Hepatocyte (in vitro differentiated cells): ENCODE measurements at regions not wholly inside any gene's neighbourhood (a gene's known extent, or its start where the extent isn't known, plus 50 kb on each side); places are given as distances from the start of the nearest gene placed in this dataset.

Experiments
- DNase-seq: peaks from one replicate; pipeline ENCODE4 v3.0.0-alpha.2; 2016; ENCODE audit warnings: low spot score
- H2AFZ ChIP-seq: fragments of 200-600 bp; sonication (generic); 2 replicates; pipeline ENCODE4 v1.6.0; 2016; ENCODE audit warnings: antibody characterized with exemption, mild to moderate bottlenecking
- H3K27ac ChIP-seq: fragments of 200-600 bp; sonication (generic); 2 replicates; pipeline ENCODE4 v1.5.1; 2016; ENCODE audit warnings: mild to moderate bottlenecking
- H3K27me3 ChIP-seq: fragments of 200-600 bp; sonication (generic); 2 replicates; pipeline ENCODE4 v1.6.1; 2016
- H3K36me3 ChIP-seq: fragments of 200-600 bp; sonication (generic); replicated peaks from 2 replicates; pipeline ENCODE4 v1.5.1; 2016; ENCODE audit warnings: low read depth; ENCODE audit not compliant: insufficient read depth
- H3K4me1 ChIP-seq: fragments of 200-600 bp; sonication (generic); 2 replicates; pipeline ENCODE4 v1.5.1; 2016; ENCODE audit warnings: mild to moderate bottlenecking, moderate library complexity; ENCODE audit not compliant: insufficient read depth
- H3K4me2 ChIP-seq: fragments of 200-600 bp; sonication (generic); 2 replicates; pipeline ENCODE4 v1.6.0; 2016
- H3K4me3 ChIP-seq: fragments of 200-600 bp; sonication (generic); 2 replicates; pipeline ENCODE4 v1.5.1; 2016; ENCODE audit warnings: mild to moderate bottlenecking
- H3K79me2 ChIP-seq: fragments of 200-600 bp; sonication (generic); 2 replicates; pipeline ENCODE4 v1.6.0; 2017; ENCODE audit warnings: mild to moderate bottlenecking
- H3K9me2 ChIP-seq: fragments of 200-600 bp; sonication (generic); replicated peaks from 2 replicates; pipeline ENCODE4 v1.6.0; 2017; ENCODE audit warnings: mild to moderate bottlenecking; ENCODE audit not compliant: insufficient read depth
- H3K9me3 ChIP-seq: fragments of 200-600 bp; sonication (generic); 2 replicates; pipeline ENCODE4 v1.5.1; 2016; ENCODE audit warnings: low read depth, mild to moderate bottlenecking
- H4K20me1 ChIP-seq: fragments of 200-600 bp; sonication (generic); 2 replicates; pipeline ENCODE4 v1.6.0; 2016; ENCODE audit warnings: mild to moderate bottlenecking; ENCODE audit not compliant: insufficient read depth, poor library complexity, severe bottlenecking
- EZH2 ChIP-seq: fragments of 200-600 bp; sonication (generic); IDR thresholded peaks from 2 replicates; pipeline ENCODE4 v1.6.1; 2016; ENCODE audit warnings: antibody characterized with exemption, mild to moderate bottlenecking, borderline replicate concordance
- EZH2phosphoT487 ChIP-seq: fragments of 200-600 bp; sonication (generic); IDR thresholded peaks from one replicate; pipeline ENCODE4 v1.6.1; 2018; ENCODE audit warnings: antibody characterized with exemption, mild to moderate bottlenecking, low read depth, moderate library complexity; ENCODE audit not compliant: unreplicated experiment, severe bottlenecking
- WGBS: methylation state at CpG from one replicate; pipeline ENCODE4 v1.1.6; 2016; ENCODE audit warnings: low lambda C conversion rate; ENCODE audit errors: missing lambda C conversion rate; 5-methylcytosine and 5-hydroxymethylcytosine counted together
- TF ChIP-seq, protein P1 (sequence below): fragments of 200-600 bp; sonication (generic); IDR thresholded peaks from 2 replicates; pipeline ENCODE4 v1.5.1; 2016; ENCODE audit warnings: antibody characterized with exemption, mild to moderate bottlenecking; ENCODE audit not compliant: poor library complexity

GRCh38 chr18:38709122-38709521, 1143.5 kb upstream of the CELF4 start:
- no peaks in the 10 kb centered on the region for H3K79me2 ChIP-seq
- H3K4me2 ChIP-seq, result no peak overlapping the region
- no peak for TF ChIP-seq EZH2
- TF ChIP-seq EZH2phosphoT487, result no peak
- TF ChIP-seq, protein P1, sequence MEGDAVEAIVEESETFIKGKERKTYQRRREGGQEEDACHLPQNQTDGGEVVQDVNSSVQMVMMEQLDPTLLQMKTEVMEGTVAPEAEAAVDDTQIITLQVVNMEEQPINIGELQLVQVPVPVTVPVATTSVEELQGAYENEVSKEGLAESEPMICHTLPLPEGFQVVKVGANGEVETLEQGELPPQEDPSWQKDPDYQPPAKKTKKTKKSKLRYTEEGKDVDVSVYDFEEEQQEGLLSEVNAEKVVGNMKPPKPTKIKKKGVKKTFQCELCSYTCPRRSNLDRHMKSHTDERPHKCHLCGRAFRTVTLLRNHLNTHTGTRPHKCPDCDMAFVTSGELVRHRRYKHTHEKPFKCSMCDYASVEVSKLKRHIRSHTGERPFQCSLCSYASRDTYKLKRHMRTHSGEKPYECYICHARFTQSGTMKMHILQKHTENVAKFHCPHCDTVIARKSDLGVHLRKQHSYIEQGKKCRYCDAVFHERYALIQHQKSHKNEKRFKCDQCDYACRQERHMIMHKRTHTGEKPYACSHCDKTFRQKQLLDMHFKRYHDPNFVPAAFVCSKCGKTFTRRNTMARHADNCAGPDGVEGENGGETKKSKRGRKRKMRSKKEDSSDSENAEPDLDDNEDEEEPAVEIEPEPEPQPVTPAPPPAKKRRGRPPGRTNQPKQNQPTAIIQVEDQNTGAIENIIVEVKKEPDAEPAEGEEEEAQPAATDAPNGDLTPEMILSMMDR, result no peak
- no peak overlapping the region for H3K27ac ChIP-seq
- 91% methylated on average over 5 of the region's 5 CpGs for WGBS
- H3K9me3 ChIP-seq, result no peaks in the 10 kb centered on the region
- H3K4me1 ChIP-seq, result no peaks in the 10 kb centered on the region
- no peak overlapping the region for H3K4me3 ChIP-seq
- no peaks in the 10 kb centered on the region for H3K36me3 ChIP-seq
- no peaks in the 10 kb centered on the region for H4K20me1 ChIP-seq
- H3K27me3 ChIP-seq, result no peaks in the 10 kb centered on the region
- H2AFZ ChIP-seq, result no peak overlapping the region
- no peak for DNase-seq
- H3K9me2 ChIP-seq, result no peaks in the 10 kb centered on the region

DNA sequence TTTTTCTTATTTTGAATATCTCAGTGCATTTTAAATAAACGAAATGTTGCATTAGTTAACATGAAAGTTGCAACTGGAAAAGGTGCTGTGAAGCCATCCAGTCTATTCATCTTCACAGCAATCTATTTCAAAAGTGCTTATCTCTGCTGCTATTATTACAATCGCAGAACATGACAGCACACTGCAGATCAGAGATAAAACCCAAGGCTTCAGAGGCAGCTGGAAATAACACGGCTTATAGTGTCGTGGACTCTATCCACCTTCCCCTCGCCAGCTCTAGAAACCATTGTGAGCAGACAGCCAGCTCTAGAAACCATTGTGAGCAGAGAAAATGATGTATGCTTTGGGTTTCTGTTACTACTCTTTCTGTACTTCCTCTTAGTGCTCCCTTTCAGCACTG, 1140.8 kb upstream of the CELF4 start:
- WGBS, result 88% methylated on average over 5 of the region's 5 CpGs
- no peak for DNase-seq

DNA sequence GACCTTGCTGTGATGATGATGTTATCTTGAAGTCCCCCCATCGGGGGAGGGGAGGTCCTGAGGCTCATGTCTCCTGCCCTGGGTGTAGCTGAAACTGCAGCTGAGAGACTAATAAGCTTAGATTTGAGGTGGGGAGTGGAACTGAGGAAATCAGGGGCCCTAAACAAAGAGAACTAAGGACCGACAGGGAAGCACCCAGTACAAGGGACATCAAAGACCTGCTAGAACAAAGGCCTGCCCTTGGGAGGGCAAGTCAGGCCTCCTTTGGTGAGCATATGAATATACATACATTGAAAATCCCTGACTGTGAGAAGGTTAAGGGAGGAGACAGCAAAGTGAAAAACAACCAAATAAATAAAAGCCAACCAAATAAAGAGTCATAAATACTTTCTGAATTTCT, 1132.5 kb upstream of the CELF4 start:
- Histone ChIP-seq H3K36me3 (no peaks in the 10 kb centered on the region), H2AFZ (no peak overlapping the region), H3K4me1 (no peaks in the 10 kb centered on the region), H3K4me2 (no peak overlapping the region), H3K27ac (no peak overlapping the region), H3K9me3 (no peaks in the 10 kb centered on the region), H4K20me1 (no peaks in the 10 kb centered on the region), H3K9me2 (no peaks in the 10 kb centered on the region), H3K79me2 (no peaks in the 10 kb centered on the region), H3K4me3 (no peak overlapping the region), H3K27me3 (no peaks in the 10 kb centered on the region)
- TF ChIP-seq, protein P1, result no peak
- no peak for TF ChIP-seq EZH2
- TF ChIP-seq EZH2phosphoT487, result no peak
- DNase-seq, result no peak
- 70% methylated on average over 2 of the region's 2 CpGs for WGBS

More for the DNA sequence above, 1140.8 kb upstream of the CELF4 start:
- Histone ChIP-seq H3K79me2 (no peaks in the 10 kb centered on the region), H3K9me2 (no peaks in the 10 kb centered on the region), H3K27me3 (no peaks in the 10 kb centered on the region), H3K4me2 (no peak overlapping the region), H4K20me1 (no peaks in the 10 kb centered on the region), H3K27ac (no peak overlapping the region), H3K4me3 (no peak overlapping the region), H2AFZ (no peak overlapping the region), H3K9me3 (no peaks in the 10 kb centered on the region), H3K4me1 (no peaks in the 10 kb centered on the region), H3K36me3 (no peaks in the 10 kb centered on the region)
- TF ChIP-seq EZH2 (no peak), EZH2phosphoT487 (no peak)
- TF ChIP-seq, protein P1, result no peak
